ENCODE measurements at regions not wholly inside any gene's neighbourhood (a gene's known extent, or its start where the extent isn't known, plus 50 kb on each side); places are given as distances from the start of the nearest gene placed in this dataset.

GRCh38 chr18:25876330-25876948, 214.0 kb downstream of the SS18 start:
- H3K4me3 ChIP-seq: no peak overlapping the region
- DNase-seq: no peak
- CTCF ChIA-PET: no interaction called here
- no peak overlapping the region for H3K27ac ChIP-seq
- intact Hi-C loops (cut with micrococcal nuclease; ENCODE audit: unreplicated experiment): no loop called here
- H3K36me3 ChIP-seq (ENCODE audit: low read depth): no peaks in the 10 kb centered on the region
- H3K4me1 ChIP-seq (replicated peaks; ENCODE audit: insufficient read depth): no peaks in the 10 kb centered on the region
- peaks cover 14% of the 10 kb centered on the region for H3K27me3 ChIP-seq (ENCODE audit: insufficient read depth, low read depth)
- no TSS peak for BruUV-seq (replicated peaks)
- H4K20me1 ChIP-seq (ENCODE audit: insufficient read depth): no peaks in the 10 kb centered on the region
- no peak overlapping the region for H3K4me2 ChIP-seq
- no peaks in the 10 kb centered on the region for H3K79me2 ChIP-seq (ENCODE audit: low read depth)
- no peaks in the 10 kb centered on the region for H3K9me2 ChIP-seq (ENCODE audit: insufficient read depth)
- no peaks in the 10 kb centered on the region for H3F3A ChIP-seq (ENCODE audit: insufficient read depth, low read depth)
- no peaks in the 10 kb centered on the region for H3K9me3 ChIP-seq (ENCODE audit: insufficient read depth, low read depth)
- POLR2A ChIA-PET (ENCODE audit: unreplicated experiment): no interaction called here
- no peak for TF ChIP-seq EZH2 (IDR thresholded peaks at IDR 0.05; ENCODE audit: low read depth)
- no peak for TF ChIP-seq CTCF (conservative IDR thresholded peaks at IDR 0.05)
- no peak overlapping the region for H2AFZ ChIP-seq

- no peak for TF ChIP-seq EZH2 (IDR thresholded peaks at IDR 0.05; ENCODE audit: low read depth)
- TF ChIP-seq CTCF (conservative IDR thresholded peaks at IDR 0.05): no peak
- Histone ChIP-seq H3K9me3 (ENCODE audit: insufficient read depth, low read depth) (no peaks in the 10 kb centered on the region), H4K20me1 (ENCODE audit: insufficient read depth) (no peaks in the 10 kb centered on the region), H3K27me3 (ENCODE audit: insufficient read depth, low read depth) (peaks cover 14% of the 10 kb centered on the region), H2AFZ (no peak overlapping the region), H3K4me2 (no peak overlapping the region), H3K4me1 (replicated peaks; ENCODE audit: insufficient read depth) (no peaks in the 10 kb centered on the region), H3K4me3 (no peak overlapping the region), H3F3A (ENCODE audit: insufficient read depth, low read depth) (no peaks in the 10 kb centered on the region), H3K79me2 (ENCODE audit: low read depth) (no peaks in the 10 kb centered on the region), H3K9me2 (ENCODE audit: insufficient read depth) (no peaks in the 10 kb centered on the region), H3K27ac (no peak overlapping the region), H3K36me3 (ENCODE audit: low read depth) (no peaks in the 10 kb centered on the region)
- intact Hi-C loops (cut with micrococcal nuclease; ENCODE audit: unreplicated experiment): no loop called here
- CTCF ChIA-PET: no interaction called here
- no TSS peak for BruUV-seq (replicated peaks)
- DNase-seq: no peak
- POLR2A ChIA-PET (ENCODE audit: unreplicated experiment): no interaction called here
These were observed 214.7 kb downstream of the SS18 start for GRCh38 chr18:25875551-25876240.

- H3K27me3 ChIP-seq (ENCODE audit: insufficient read depth, low read depth): peaks cover 14% of the 10 kb centered on the region
- CTCF ChIA-PET: no interaction called here
- BruUV-seq (replicated peaks): no TSS peak
- no peak for DNase-seq
- H3K9me3 ChIP-seq (ENCODE audit: insufficient read depth, low read depth): no peaks in the 10 kb centered on the region
- intact Hi-C loops (cut with micrococcal nuclease; ENCODE audit: unreplicated experiment): no loop called here
- H3F3A ChIP-seq (ENCODE audit: insufficient read depth, low read depth): no peaks in the 10 kb centered on the region
- no peaks in the 10 kb centered on the region for H3K4me1 ChIP-seq (replicated peaks; ENCODE audit: insufficient read depth)
- no peak overlapping the region for H3K4me3 ChIP-seq
- no peak overlapping the region for H2AFZ ChIP-seq
- POLR2A ChIA-PET (ENCODE audit: unreplicated experiment): no interaction called here
- TF ChIP-seq CTCF (conservative IDR thresholded peaks at IDR 0.05): no peak
- TF ChIP-seq EZH2 (IDR thresholded peaks at IDR 0.05; ENCODE audit: low read depth): no peak
- no peak overlapping the region for H3K4me2 ChIP-seq
- no peaks in the 10 kb centered on the region for H4K20me1 ChIP-seq (ENCODE audit: insufficient read depth)
- no peaks in the 10 kb centered on the region for H3K9me2 ChIP-seq (ENCODE audit: insufficient read depth)
- H3K27ac ChIP-seq: no peak overlapping the region
- H3K79me2 ChIP-seq (ENCODE audit: low read depth): no peaks in the 10 kb centered on the region
- H3K36me3 ChIP-seq (ENCODE audit: low read depth): no peaks in the 10 kb centered on the region
These were observed 216.6 kb downstream of the SS18 start for GRCh38 chr18:25873833-25874232.

Measured in PC-9 (cell line).